NAMALWA (cell line): ENCODE measurements at regions not wholly inside any gene's neighbourhood (a gene's known extent, or its start where the extent isn't known, plus 50 kb on each side); places are given as distances from the start of the nearest gene placed in this dataset.
"Not testable (repeated sequence)": the region's sequence is repeated elsewhere in the genome, so short reads cannot be mapped to it uniquely, and the experiment has no call there.

Source experiments
- DNase-seq: peaks from one replicate; pipeline ENCODE4 v3.0.0-alpha.2; 2015; ENCODE audit warnings: low spot score

DNA sequence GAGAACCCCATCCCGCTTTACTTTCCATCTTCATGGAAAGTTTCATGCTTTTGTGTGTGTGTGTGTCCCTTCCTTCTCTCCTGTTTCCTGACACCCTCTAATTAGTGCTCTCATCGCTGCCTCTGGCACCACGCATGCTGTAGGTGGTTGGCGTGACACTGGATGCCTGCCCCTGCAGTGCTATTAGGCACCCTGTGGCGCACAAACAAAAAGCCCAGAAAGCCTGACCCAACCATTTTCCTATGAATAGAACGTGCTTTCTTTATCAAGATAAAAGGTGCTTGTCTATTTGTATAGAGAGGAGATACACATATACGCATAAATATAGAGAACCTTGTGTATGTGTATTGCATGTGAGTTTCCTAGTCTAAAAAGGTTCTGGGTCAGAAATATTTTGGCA is 120.8 kb upstream of the CDCA7L start:
- DNase-seq: no peak

GRCh38 chr7:22064816-22065215 is 119.1 kb upstream of the CDCA7L start:
- no peak for DNase-seq

GRCh38 chr7:22061775-22062174 is 116.1 kb upstream of the CDCA7L start:
- no peak for DNase-seq

DNA sequence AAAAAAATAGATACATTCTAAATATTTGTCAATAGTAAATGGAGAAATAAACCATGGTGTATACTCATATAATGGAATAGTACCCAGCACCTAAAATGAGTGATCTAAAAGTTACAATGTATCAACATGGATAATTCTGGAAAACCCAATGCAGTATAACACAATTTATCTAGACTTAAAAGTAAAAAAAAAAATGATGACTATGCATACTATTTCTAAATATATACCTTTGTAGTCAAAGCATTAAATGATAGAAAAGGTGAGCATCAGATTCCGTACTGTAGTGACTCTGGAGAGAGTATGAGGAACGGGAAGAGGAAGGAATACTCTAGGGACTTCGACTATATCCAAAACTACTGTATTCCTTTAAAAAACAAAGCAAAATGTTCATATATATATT is 115.2 kb upstream of the CDCA7L start:
- DNase-seq: no peak

DNA sequence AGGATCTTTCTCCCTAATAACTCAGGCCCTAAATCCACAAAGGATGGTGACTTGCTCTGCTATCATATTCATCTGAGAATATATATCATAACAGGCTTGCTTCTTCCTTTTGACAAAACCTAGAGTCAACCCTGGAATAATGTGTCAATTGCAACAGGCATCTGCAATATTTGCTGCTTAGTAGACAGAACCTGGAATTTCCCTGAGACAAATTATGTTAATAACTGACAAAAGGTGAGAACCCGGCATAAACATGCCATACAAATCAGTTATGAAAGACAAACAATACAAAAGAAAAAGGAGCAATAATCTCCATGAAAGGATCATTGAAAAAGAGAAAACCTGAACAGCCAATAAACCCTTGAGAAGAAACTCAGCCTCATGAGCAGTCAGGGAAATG is 114.5 kb upstream of the CDCA7L start:
- no peak for DNase-seq

DNA sequence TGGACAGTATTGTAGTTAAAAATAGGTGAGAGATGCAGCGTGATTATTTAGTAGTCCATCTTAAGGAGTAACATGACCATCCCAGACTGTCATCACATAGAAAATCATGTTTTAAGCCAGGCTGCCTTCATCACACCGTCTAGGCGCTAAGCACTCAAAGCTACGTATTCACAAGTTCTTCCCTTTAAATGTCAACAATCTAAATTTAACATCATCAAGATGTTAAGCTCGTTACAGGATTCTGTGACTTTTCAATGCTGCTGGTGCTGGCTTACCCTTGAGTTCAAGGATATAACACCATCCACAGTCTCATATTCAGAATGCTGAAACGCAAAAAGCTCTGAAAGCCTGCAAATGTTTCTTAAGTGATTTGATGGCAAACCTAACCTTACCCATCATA is 109.5 kb upstream of the CDCA7L start:
- DNase-seq: no peak

GRCh38 chr7:22052674-22053365 is 107.1 kb upstream of the CDCA7L start:
- no peak for DNase-seq

- no peak for DNase-seq
Observed at GRCh38 chr7:22051886-22052673, 106.4 kb upstream of the CDCA7L start.

GRCh38 chr7:22049766-22050500 is 104.2 kb upstream of the CDCA7L start:
- DNase-seq: no peak

DNA sequence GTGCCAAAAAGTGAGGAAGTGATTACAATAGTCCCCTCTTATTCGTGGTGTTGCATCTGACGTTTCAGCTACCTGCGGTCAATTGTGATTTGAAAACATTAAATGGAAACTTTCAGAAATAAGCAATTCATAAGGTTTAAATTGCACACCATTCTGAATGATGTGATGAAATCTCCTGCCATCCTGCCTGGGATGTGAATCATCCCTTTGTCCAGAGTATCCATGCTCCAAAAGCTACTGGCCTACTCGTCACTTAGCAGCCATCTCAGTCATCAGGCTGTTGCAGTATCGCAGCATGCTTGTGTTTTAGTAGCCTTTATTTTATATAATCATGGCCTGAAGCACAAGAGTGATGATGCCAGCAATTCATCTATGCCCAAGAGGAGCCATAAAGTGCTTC is 97.7 kb upstream of the CDCA7L start:
- no peak for DNase-seq

- DNase-seq: no peak
Observed at GRCh38 chr7:22040923-22041595, 95.4 kb upstream of the CDCA7L start.

GRCh38 chr7:22039670-22040069 is 94.0 kb upstream of the CDCA7L start:
- DNase-seq: no peak

- not testable (repeated sequence) for DNase-seq
Observed at GRCh38 chr7:22032356-22032755, 86.7 kb upstream of the CDCA7L start.

DNA sequence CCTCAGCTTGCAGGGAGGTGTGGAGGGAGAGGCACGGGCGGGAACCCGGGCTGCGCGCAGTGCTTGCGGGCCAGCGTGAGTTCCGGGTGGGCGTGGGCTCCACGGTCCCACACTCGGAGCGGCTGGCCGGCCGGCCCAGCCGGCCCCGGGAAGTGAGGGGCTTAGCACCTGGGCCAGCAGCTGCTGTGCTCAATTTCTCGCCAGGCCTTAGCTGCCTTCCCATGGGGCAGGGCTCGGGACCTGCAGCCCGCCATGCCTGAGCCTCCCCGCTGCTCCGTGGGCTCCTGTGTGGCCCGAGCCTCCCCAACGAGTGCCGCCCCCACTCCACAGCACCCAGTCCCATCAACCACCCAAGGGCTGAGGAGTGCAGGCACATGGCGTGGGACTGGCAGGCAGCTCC is 83.0 kb upstream of the CDCA7L start:
- not testable (repeated sequence) for DNase-seq

- DNase-seq: no peak
Observed at GRCh38 chr7:22027475-22027874, 81.8 kb upstream of the CDCA7L start.

DNA sequence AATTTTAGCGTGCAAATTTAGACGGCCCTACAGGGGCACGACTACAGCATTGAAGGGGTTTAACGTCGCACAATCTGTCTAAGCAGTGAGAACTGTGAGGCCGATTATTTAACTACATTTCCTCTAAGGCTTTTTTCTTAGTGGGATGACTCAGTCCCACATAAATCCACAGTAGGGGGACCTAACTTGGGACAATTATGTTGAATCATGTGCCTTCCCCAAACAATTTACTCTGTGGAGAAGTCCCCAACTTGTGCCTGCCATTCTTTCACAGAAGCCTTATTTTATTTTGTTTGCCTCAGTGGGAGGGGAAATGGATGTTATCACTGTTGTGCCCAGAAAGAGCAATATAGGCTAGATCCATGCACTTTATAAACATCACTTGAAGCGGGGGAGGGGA is 80.3 kb upstream of the CDCA7L start:
- no peak for DNase-seq

DNA sequence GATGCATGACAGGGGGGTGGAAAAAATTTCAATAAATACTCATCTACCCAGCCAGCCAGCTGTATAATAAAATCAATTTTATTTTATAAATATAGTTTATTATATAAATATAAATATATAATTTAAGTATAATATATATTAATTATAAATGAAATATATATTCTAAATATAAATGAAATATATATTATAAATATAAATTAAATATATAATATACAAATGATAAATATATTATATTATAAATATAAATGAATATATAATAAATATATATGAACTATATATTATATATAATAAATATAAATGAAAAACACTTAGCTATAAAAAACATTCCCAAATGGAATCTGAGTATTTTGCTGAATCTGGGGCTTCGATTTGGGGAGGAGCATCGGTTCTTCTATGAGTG is 79.4 kb upstream of the CDCA7L start:
- DNase-seq: no peak

- DNase-seq: no peak
Observed at GRCh38 chr7:22019931-22020330, 74.2 kb upstream of the CDCA7L start.

- peak; percentile 33 for DNase-seq
Observed at GRCh38 chr7:22016507-22016906, 70.8 kb upstream of the CDCA7L start.

GRCh38 chr7:22013711-22014110 is 68.0 kb upstream of the CDCA7L start:
- DNase-seq: no peak

DNA sequence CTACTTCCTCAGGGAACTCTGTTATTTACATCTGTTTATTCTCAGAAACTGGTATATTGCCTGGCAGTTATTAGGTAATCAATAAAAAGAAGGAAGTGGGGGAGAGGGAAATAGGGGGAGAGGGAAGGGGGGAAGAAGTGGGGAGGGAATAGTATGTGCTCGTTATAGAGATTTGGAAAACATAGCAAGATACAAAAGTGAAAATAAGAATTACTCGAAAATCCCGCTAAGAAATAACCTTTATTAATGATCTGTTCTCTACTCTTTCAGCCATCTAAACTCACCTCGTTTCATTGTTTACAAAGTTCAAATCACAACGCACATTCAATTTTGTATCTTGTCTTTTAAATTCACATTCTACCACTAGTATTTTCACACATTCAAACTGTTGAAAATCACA is 63.0 kb upstream of the CDCA7L start:
- DNase-seq: no peak

GRCh38 chr7:22008087-22008486 is 62.4 kb upstream of the CDCA7L start:
- no peak for DNase-seq

- no peak for DNase-seq
Observed at GRCh38 chr7:22005151-22005550, 59.5 kb upstream of the CDCA7L start.
